ENCODE measurements at regions not wholly inside any gene's neighbourhood (a gene's known extent, or its start where the extent isn't known, plus 50 kb on each side); places are given as distances from the start of the nearest gene placed in this dataset.

GRCh38 chr21:43303275-43304178 is 123.4 kb downstream of the SIK1 start:
- Mint-ChIP-seq H3K27me3 (peaks cover 41% of the 10 kb centered on the region), H3K36me3 (ENCODE audit: low read depth) (peaks cover 2% of the 10 kb centered on the region), H3K27ac (no peak overlapping the region), H3K4me3 (no peak overlapping the region), H3K4me1 (no peaks in the 10 kb centered on the region)
- no peak for DNase-seq
- no peaks in the 10 kb centered on the region for H3K9me3 ChIP-seq (ENCODE audit: control insufficient read depth, low read length, poor library complexity, severe bottlenecking)
- no peak for ATAC-seq

DNA sequence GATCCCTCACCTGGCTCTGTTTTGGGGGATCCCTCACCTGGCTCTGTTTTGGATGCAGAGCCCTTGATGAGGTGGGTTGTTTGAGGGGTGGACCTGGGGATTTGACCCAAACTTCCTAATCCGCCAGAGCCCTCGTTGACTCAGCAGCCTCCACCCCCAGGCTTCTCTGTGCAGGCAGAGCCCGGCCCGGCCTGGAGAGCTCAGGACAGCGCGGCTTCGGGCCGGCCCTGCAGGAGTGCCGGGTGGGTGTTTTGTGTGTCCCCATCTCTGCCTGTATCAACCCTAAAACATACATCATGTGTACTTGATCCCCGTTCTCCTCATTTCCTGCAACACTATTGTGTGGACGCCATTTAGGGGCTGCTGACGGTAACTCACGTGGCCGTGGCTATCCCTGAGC is 124.2 kb downstream of the SIK1 start:
- peaks cover 2% of the 10 kb centered on the region for H3K36me3 Mint-ChIP-seq (ENCODE audit: low read depth)
- DNase-seq: no peak
- peaks cover 41% of the 10 kb centered on the region for H3K27me3 Mint-ChIP-seq
- no peak overlapping the region for H3K4me3 Mint-ChIP-seq
- no peak for ATAC-seq
- no peaks in the 10 kb centered on the region for H3K4me1 Mint-ChIP-seq
- H3K9me3 ChIP-seq (ENCODE audit: control insufficient read depth, low read length, poor library complexity, severe bottlenecking): no peaks in the 10 kb centered on the region
- H3K27ac Mint-ChIP-seq: no peak overlapping the region

DNA sequence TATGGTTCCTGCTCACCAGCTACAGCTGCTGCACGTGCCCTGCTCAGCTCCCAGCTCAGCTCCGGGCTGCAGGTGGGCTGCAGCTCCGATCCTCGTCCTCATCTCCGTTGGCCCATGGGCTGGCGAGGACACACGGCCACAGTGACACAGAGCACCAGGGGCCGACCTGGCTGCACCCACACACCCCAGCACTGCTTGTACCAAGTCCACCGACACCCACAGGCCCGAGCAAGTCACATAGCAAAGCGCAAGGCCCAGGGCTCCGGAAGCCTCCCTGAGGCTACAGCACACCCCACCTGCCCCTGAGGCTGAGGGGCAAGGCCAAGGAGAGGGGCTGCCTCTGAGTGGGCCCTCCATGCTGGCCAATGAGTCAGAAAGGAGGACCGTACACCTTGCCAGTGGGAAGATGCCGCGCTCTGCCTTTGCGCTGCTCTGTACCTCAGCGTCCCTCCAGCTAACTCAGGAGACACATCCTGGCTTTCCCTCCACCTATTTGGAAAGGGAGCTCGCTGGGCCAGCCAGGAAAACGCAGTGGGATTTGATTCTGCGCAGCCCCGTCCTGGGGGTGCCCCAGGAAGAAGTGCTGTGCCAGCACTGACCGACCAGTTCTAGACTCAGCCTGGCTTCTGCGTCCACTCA is 124.8 kb downstream of the SIK1 start:
- no peak for ATAC-seq
- no peaks in the 10 kb centered on the region for H3K4me1 Mint-ChIP-seq

DNA sequence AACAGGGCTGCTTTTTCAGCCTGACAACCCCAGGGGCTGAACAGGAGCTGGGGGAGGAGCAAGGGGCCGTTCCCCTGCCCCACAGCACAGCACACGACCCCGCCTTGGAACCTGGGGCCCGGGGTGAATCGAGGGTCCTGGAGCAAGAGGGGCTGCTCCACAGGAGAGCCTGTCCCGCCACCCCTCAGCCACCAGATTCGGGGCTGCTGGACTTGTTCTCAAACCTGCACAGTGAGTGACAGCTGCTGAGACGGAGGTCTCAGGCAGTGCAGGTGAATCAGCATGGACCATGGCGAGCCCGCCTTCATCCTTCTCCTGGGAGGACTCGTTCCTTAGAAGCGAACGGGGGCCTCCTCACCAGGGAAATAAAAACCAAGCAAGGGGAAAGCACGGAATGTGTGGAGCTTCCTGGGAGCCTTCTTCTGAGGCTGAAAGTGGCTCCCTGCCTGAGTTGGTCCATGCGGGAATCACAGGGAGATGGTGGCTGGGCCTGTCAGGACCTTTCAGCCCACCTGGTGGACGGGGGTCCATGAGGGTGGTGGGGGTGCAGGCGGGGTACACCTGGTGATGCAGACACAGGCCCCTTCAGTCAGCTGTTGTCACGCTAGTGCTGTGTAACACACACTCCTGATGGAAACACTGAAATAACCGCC is 125.4 kb downstream of the SIK1 start:
- Mint-ChIP-seq H3K4me3 (no peak overlapping the region), H3K27me3 (peaks cover 37% of the 10 kb centered on the region), H3K27ac (no peak overlapping the region), H3K36me3 (ENCODE audit: low read depth) (peaks cover 2% of the 10 kb centered on the region), H3K4me1 (no peaks in the 10 kb centered on the region)
- DNase-seq: no peak
- no peak for ATAC-seq
- H3K9me3 ChIP-seq (ENCODE audit: control insufficient read depth, low read length, poor library complexity, severe bottlenecking): no peaks in the 10 kb centered on the region

More for the DNA sequence above, 124.8 kb downstream of the SIK1 start:
- no peak overlapping the region for H3K27ac Mint-ChIP-seq
- H3K4me3 Mint-ChIP-seq: no peak overlapping the region
- peaks cover 39% of the 10 kb centered on the region for H3K27me3 Mint-ChIP-seq
- DNase-seq: no peak
- no peaks in the 10 kb centered on the region for H3K9me3 ChIP-seq (ENCODE audit: control insufficient read depth, low read length, poor library complexity, severe bottlenecking)
- H3K36me3 Mint-ChIP-seq (ENCODE audit: low read depth): peaks cover 2% of the 10 kb centered on the region

DNA sequence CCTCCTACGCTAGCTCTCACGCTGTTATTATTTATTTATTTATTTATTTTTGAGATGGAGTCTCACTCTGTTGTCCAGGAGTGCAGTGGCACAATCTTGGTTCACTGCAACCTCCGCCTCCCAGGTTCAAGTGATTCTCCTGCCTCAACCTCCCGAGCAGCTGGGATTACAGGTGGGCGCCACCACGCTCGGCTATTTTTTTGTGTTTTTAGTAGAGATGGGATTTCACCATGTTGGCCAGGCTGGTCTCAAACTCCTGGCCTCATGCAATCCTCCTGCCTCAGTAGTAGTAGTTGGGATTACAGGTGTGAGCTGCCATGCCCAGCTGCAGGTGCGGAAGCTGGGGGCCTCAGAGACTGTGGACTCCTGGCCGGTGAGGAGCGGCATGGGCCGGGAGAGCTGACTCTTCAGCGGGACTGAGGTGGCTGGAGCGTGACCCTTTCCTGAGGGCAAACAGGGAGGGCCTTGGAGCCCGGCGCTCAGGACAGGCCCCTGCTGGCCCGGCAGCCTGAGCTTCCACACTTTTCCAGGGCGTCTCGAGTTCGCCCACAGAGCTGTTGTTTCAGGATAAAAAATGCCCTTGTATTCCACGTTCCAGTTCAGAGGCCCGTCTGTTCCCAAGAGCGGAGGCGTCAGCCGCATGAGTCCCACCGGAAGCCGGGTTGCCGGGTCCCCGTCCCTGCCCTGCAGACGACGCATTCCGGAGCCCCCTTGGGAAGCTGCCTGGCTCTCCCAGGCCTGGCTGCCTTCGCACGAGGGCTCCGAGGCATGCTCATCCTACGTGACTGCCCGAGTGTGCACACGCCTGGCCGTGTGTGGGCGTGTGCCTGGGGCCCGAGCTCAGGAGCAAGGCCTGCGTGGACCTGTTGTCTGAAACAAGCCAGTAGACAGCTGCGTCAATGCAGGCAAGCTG is 126.2 kb downstream of the SIK1 start:
- Mint-ChIP-seq H3K4me1 (no peaks in the 10 kb centered on the region), H3K27ac (no peak overlapping the region), H3K36me3 (ENCODE audit: low read depth) (peaks cover 2% of the 10 kb centered on the region), H3K4me3 (no peak overlapping the region), H3K27me3 (peaks cover 35% of the 10 kb centered on the region)
- no peak for ATAC-seq
- no peaks in the 10 kb centered on the region for H3K9me3 ChIP-seq (ENCODE audit: control insufficient read depth, low read length, poor library complexity, severe bottlenecking)
- no peak for DNase-seq

DNA sequence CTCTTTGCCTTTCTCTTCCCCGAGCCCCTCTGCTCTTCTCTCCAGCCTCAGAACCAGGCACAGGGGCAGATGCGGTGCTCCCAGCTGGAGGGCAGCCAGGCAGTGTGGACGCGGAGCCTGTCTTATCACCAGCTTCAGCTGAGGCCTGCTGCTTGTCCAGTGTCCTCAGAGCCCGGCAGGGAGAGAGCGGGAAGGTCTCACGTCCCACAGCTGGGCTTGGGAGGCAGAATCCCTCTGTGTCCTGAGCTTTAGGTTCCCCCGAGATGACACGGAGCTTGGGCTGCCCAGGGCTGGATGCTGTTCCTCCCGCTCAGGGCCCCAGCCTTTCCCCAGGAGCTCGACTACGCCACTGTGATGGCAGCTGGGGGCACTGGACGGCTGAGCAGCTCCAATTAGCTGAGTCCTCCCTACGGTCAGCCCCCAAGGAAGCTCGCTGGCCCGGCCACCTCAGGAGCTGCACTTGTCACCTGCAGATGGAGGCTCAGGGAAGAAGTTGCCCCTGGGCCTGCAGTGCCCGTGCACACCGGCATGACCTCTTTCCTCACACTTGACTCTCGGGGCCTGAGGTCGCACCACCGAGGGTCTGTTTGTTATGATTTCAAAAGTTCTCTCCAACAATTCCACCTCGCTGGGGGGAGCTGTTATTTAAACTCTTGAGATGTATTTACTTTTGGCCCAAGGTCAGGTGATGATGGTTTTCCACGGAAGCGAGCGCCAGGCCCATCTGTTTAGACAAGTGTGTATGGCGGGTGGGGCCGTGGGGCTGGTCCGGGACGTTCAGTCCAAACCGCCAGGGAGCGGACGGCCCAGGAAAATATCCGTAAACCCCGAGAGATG is 127.3 kb downstream of the SIK1 start:
- ATAC-seq (no peak), DNase-seq (no peak)
- H3K36me3 Mint-ChIP-seq (ENCODE audit: low read depth): peaks cover 2% of the 10 kb centered on the region
- peaks cover 24% of the 10 kb centered on the region for H3K27me3 Mint-ChIP-seq
- no peaks in the 10 kb centered on the region for H3K4me1 Mint-ChIP-seq
- no peak overlapping the region for H3K4me3 Mint-ChIP-seq
- H3K9me3 ChIP-seq (ENCODE audit: control insufficient read depth, low read length, poor library complexity, severe bottlenecking): no peaks in the 10 kb centered on the region
- peak overlapping the region; percentile 72 for H3K27ac Mint-ChIP-seq

GRCh38 chr21:43298546-43299440 is 128.1 kb downstream of the SIK1 start:
- DNase-seq: no peak
- peaks cover 2% of the 10 kb centered on the region for H3K36me3 Mint-ChIP-seq (ENCODE audit: low read depth)
- H3K27me3 Mint-ChIP-seq: peaks cover 20% of the 10 kb centered on the region
- no peak for ATAC-seq
- no peaks in the 10 kb centered on the region for H3K4me1 Mint-ChIP-seq
- H3K9me3 ChIP-seq (ENCODE audit: control insufficient read depth, low read length, poor library complexity, severe bottlenecking): no peaks in the 10 kb centered on the region
- H3K27ac Mint-ChIP-seq: peak overlapping the region; percentile 72
- H3K4me3 Mint-ChIP-seq: no peak overlapping the region

- H3K4me3 Mint-ChIP-seq: no peak overlapping the region
- no peaks in the 10 kb centered on the region for H3K4me1 Mint-ChIP-seq
- H3K36me3 Mint-ChIP-seq (ENCODE audit: low read depth): peaks cover 2% of the 10 kb centered on the region
- peaks cover 20% of the 10 kb centered on the region for H3K27me3 Mint-ChIP-seq
- ATAC-seq: no peak
- H3K9me3 ChIP-seq (ENCODE audit: control insufficient read depth, low read length, poor library complexity, severe bottlenecking): no peaks in the 10 kb centered on the region
- DNase-seq: no peak
- H3K27ac Mint-ChIP-seq: no peak overlapping the region
These were observed 128.9 kb downstream of the SIK1 start for GRCh38 chr21:43297989-43298388.

- no peaks in the 10 kb centered on the region for H3K9me3 ChIP-seq (ENCODE audit: control insufficient read depth, low read length, poor library complexity, severe bottlenecking)
- no peak for DNase-seq
- Mint-ChIP-seq H3K27me3 (peaks cover 21% of the 10 kb centered on the region), H3K27ac (no peak overlapping the region), H3K4me3 (no peak overlapping the region), H3K4me1 (no peaks in the 10 kb centered on the region), H3K36me3 (ENCODE audit: low read depth) (peaks cover 2% of the 10 kb centered on the region)
- ATAC-seq: no peak
These were observed 128.7 kb downstream of the CRYAA start for GRCh38 chr21:43297391-43297981.

DNA sequence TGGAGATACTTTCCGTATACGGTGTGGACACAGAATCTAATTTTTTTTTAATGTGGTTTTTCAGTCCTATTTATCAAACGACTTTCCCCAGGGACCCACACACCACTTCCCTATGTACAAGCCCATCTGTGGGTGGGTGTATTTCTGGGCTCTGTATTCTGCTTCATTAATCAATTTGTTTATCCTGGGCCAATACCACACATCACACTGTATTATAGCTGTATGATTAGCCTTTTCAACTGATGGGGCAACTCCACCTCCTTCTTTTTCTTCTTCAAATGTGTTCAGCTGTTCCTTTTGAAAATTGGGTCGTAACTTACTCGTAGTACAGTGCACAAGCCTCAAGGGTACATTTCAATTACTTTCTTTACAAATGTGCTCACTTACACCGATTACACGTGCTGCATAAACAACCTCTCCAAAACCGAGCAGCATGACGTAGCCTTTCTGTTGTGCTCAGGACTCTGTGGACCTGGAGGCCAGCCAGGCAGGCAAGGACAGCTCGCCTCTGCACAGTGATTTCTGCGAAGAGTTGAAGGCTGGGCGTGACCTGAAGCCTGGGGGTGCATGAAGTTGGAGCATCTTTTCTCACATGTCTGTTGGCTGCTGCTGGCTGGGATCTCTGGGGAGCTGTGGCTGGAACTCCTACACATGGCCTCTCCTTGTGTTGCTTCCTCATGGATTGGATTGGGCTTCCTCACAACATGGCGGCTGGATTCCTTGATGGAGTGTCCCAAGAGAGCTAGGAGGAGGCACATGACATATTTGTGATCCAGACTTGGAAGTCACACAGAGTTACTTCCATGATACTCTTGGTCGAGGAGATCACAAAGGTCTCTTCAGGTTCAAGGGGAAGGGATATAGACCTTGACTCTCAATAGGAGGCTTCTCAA is 126.5 kb downstream of the CRYAA start:
- Mint-ChIP-seq H3K27me3 (peaks cover 21% of the 10 kb centered on the region), H3K36me3 (ENCODE audit: low read depth) (peaks cover 2% of the 10 kb centered on the region), H3K4me1 (no peaks in the 10 kb centered on the region), H3K4me3 (no peak overlapping the region), H3K27ac (no peak overlapping the region)
- no peak for ATAC-seq
- H3K9me3 ChIP-seq (ENCODE audit: control insufficient read depth, low read length, poor library complexity, severe bottlenecking): peaks cover under 1% of the 10 kb centered on the region
- DNase-seq: no peak

Data from T-helper 17 cell (primary cell).